ENCODE measurements at regions not wholly inside any gene's neighbourhood (a gene's known extent, or its start where the extent isn't known, plus 50 kb on each side); places are given as distances from the start of the nearest gene placed in this dataset.

DNA sequence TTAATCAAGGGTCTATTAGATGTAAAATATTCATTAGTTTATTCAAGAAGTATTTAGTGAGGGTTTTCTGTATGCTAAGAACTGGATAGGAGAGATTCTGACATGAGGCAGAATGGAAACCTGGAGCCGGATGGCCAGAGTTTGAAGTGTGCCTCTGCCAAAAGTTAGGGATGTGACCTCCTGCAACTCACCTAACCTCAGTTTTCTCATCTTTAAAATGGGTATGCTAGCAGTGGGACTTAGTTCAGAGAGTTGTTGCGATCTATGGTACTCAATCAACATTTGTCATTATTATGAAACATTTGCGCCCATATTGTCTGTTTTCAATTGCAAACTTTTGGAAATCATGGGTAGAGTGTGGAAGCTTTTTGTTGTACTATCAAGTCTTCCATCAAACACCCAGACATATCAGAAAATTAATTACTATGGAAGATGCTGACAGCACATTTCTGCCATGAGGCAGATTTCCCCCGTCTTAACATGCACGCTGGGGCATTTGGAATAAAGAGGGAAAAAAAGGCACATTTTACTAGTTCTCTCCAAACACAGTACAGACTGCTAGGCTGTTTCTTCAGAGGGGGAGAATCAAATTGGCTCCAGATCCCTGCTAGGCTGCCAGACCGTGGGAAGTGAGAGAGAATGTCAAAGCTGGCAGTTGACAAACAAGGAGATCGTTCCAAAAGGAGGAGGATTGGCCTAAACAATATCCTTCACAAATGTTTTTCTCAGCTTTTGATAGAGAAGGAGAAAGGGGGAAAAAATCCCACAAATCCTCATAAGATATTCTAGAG, 205.3 kb upstream of the TSHZ2 start:
- H3K4me1 ChIP-seq (ENCODE audit: control insufficient read depth, insufficient read depth, low read length), result no peaks in the 10 kb centered on the region
- TF ChIP-seq, protein P1, sequence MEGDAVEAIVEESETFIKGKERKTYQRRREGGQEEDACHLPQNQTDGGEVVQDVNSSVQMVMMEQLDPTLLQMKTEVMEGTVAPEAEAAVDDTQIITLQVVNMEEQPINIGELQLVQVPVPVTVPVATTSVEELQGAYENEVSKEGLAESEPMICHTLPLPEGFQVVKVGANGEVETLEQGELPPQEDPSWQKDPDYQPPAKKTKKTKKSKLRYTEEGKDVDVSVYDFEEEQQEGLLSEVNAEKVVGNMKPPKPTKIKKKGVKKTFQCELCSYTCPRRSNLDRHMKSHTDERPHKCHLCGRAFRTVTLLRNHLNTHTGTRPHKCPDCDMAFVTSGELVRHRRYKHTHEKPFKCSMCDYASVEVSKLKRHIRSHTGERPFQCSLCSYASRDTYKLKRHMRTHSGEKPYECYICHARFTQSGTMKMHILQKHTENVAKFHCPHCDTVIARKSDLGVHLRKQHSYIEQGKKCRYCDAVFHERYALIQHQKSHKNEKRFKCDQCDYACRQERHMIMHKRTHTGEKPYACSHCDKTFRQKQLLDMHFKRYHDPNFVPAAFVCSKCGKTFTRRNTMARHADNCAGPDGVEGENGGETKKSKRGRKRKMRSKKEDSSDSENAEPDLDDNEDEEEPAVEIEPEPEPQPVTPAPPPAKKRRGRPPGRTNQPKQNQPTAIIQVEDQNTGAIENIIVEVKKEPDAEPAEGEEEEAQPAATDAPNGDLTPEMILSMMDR (IDR thresholded peaks at IDR 0.05), result no peak
- no peak for TF ChIP-seq POLR2AphosphoS5 (IDR thresholded peaks at IDR 0.05; ENCODE audit: low read depth, low read length)
- TF ChIP-seq, protein P2, sequence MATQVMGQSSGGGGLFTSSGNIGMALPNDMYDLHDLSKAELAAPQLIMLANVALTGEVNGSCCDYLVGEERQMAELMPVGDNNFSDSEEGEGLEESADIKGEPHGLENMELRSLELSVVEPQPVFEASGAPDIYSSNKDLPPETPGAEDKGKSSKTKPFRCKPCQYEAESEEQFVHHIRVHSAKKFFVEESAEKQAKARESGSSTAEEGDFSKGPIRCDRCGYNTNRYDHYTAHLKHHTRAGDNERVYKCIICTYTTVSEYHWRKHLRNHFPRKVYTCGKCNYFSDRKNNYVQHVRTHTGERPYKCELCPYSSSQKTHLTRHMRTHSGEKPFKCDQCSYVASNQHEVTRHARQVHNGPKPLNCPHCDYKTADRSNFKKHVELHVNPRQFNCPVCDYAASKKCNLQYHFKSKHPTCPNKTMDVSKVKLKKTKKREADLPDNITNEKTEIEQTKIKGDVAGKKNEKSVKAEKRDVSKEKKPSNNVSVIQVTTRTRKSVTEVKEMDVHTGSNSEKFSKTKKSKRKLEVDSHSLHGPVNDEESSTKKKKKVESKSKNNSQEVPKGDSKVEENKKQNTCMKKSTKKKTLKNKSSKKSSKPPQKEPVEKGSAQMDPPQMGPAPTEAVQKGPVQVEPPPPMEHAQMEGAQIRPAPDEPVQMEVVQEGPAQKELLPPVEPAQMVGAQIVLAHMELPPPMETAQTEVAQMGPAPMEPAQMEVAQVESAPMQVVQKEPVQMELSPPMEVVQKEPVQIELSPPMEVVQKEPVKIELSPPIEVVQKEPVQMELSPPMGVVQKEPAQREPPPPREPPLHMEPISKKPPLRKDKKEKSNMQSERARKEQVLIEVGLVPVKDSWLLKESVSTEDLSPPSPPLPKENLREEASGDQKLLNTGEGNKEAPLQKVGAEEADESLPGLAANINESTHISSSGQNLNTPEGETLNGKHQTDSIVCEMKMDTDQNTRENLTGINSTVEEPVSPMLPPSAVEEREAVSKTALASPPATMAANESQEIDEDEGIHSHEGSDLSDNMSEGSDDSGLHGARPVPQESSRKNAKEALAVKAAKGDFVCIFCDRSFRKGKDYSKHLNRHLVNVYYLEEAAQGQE (IDR thresholded peaks at IDR 0.05; ENCODE audit: insufficient read depth in 1 of 2, low read depth in 2 of 2, low read length in 1 of 2), result no peak
- TF ChIP-seq SIN3A (IDR thresholded peaks at IDR 0.05; ENCODE audit: borderline replicate concordance, insufficient read depth, low read depth, low read length), result no peak
- no peak for TF ChIP-seq TCF7L2 (IDR thresholded peaks at IDR 0.05; ENCODE audit: low read depth, low read length)
- CTCF ChIA-PET, result no interaction called here

DNA sequence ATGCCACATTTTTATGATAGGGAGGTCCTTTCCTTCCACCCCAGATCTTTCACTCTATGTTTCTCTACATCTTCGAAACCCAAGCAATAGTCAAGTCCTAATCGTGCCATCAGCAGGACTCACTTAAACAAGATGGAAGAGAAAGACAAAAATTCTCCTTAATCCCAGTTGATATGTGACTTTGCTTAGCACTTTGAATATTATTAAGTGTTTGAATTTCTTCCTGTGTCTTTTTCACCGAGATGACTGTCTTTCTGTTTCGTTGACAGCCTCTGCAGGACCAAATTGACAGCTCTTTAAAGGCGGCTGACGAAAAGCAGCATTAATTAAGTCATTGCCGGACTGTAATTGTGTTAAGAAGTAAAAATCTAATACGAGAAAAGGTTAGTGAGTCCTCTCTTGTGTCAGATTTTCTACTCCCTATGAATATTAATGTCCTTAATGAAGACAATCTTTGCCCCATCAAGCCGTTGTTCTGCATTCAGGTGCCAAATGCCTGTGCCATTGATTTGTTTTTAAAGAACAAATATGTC, 208.8 kb upstream of the TSHZ2 start:
- DNase-seq (ENCODE audit: low read depth, low spot score), result no peak
- ChIA-PET CTCF (no interaction called here), POLR2A (no interaction called here)
- no peaks in the 10 kb centered on the region for H3K27me3 ChIP-seq (ENCODE audit: control insufficient read depth, insufficient read depth, low read length)
- ATAC-seq, result no peak
- in situ Hi-C loops (cut with HindIII; ENCODE audit: low pct_unique_long_range_greater_than_20kb, low sequenced_read_pairs) (no loop called here), intact Hi-C loops (cut with micrococcal nuclease; ENCODE audit: unreplicated experiment) (no loop called here)
- BruUV-seq (replicated peaks), result no TSS peak
- no peaks in the 10 kb centered on the region for H3K36me3 ChIP-seq (ENCODE audit: control insufficient read depth, insufficient read depth, low read length)
- H3K4me1 ChIP-seq (ENCODE audit: control insufficient read depth, insufficient read depth, low read length), result no peaks in the 10 kb centered on the region
- H3K27ac ChIP-seq (ENCODE audit: low read length), result no peak overlapping the region
- TF ChIP-seq, protein P1 (IDR thresholded peaks at IDR 0.05), result no peak
- TF ChIP-seq SIN3A (IDR thresholded peaks at IDR 0.05; ENCODE audit: borderline replicate concordance, insufficient read depth, low read depth, low read length), result no peak
- TF ChIP-seq POLR2AphosphoS5 (IDR thresholded peaks at IDR 0.05; ENCODE audit: low read depth, low read length), result no peak
- TF ChIP-seq, protein P2 (IDR thresholded peaks at IDR 0.05; ENCODE audit: insufficient read depth in 1 of 2, low read depth in 2 of 2, low read length in 1 of 2), result no peak
- no peak for TF ChIP-seq TCF7L2 (IDR thresholded peaks at IDR 0.05; ENCODE audit: low read depth, low read length)
- no peak overlapping the region for H3K4me3 ChIP-seq (ENCODE audit: low read depth in 2 of 2, low read length in 2 of 2)
- no peaks in the 10 kb centered on the region for H3K9me3 ChIP-seq (ENCODE audit: control insufficient read depth, insufficient read depth, low read depth, low read length)

More for the DNA sequence above, 205.3 kb upstream of the TSHZ2 start:
- no peaks in the 10 kb centered on the region for H3K36me3 ChIP-seq (ENCODE audit: control insufficient read depth, insufficient read depth, low read length)
- DNase-seq (ENCODE audit: low read depth, low spot score) (no peak), ATAC-seq (no peak)
- no peaks in the 10 kb centered on the region for H3K27me3 ChIP-seq (ENCODE audit: control insufficient read depth, insufficient read depth, low read length)
- intact Hi-C loops (cut with micrococcal nuclease; ENCODE audit: unreplicated experiment), result no loop called here
- H3K9me3 ChIP-seq (ENCODE audit: control insufficient read depth, insufficient read depth, low read depth, low read length), result no peaks in the 10 kb centered on the region
- no peak overlapping the region for H3K27ac ChIP-seq (ENCODE audit: low read length)
- POLR2A ChIA-PET, result no interaction called here
- H3K4me3 ChIP-seq (ENCODE audit: low read depth in 2 of 2, low read length in 2 of 2), result no peak overlapping the region
- no TSS peak for BruUV-seq (replicated peaks)
- in situ Hi-C loops (cut with HindIII; ENCODE audit: low pct_unique_long_range_greater_than_20kb, low sequenced_read_pairs), result no loop called here
